ENCODE measurements at regions not wholly inside any gene's neighbourhood (a gene's known extent, or its start where the extent isn't known, plus 50 kb on each side); places are given as distances from the start of the nearest gene placed in this dataset.

GRCh38 chr5:3811116-3811515 is 215.5 kb downstream of the IRX1 start:
- H2AFZ ChIP-seq (ENCODE audit: low read depth), result no peak overlapping the region
- H3K4me1 ChIP-seq (ENCODE audit: low read depth, poor library complexity, severe bottlenecking), result no peaks in the 10 kb centered on the region
- no peak overlapping the region for H3K4me2 ChIP-seq
- TF ChIP-seq CTCF (conservative IDR thresholded peaks at IDR 0.05; ENCODE audit: low read depth, low read length), result no peak
- no peaks in the 10 kb centered on the region for H3K27me3 ChIP-seq (ENCODE audit: insufficient read depth, low read depth)
- no peaks in the 10 kb centered on the region for H3K36me3 ChIP-seq (ENCODE audit: insufficient read depth)
- no peak overlapping the region for H3K4me3 ChIP-seq (IDR thresholded peaks at IDR 0.05; ENCODE audit: insufficient read depth, low read depth, low read length)
- H4K20me1 ChIP-seq (ENCODE audit: insufficient read depth), result no peaks in the 10 kb centered on the region
- H3K9ac ChIP-seq, result no peak overlapping the region
- H3K79me2 ChIP-seq (ENCODE audit: insufficient read depth, low read depth), result no peaks in the 10 kb centered on the region
- H3K27ac ChIP-seq, result no peak overlapping the region

- Histone ChIP-seq H3K27ac (no peak overlapping the region), H3K4me2 (no peak overlapping the region), H3K4me1 (ENCODE audit: low read depth, poor library complexity, severe bottlenecking) (no peaks in the 10 kb centered on the region), H3K9ac (no peak overlapping the region), H3K27me3 (ENCODE audit: insufficient read depth, low read depth) (no peaks in the 10 kb centered on the region), H2AFZ (ENCODE audit: low read depth) (no peak overlapping the region), H3K4me3 (IDR thresholded peaks at IDR 0.05; ENCODE audit: insufficient read depth, low read depth, low read length) (no peak overlapping the region), H4K20me1 (ENCODE audit: insufficient read depth) (no peaks in the 10 kb centered on the region), H3K36me3 (ENCODE audit: insufficient read depth) (no peaks in the 10 kb centered on the region), H3K79me2 (ENCODE audit: insufficient read depth, low read depth) (no peaks in the 10 kb centered on the region)
- TF ChIP-seq CTCF (conservative IDR thresholded peaks at IDR 0.05; ENCODE audit: low read depth, low read length), result no peak
Measured at GRCh38 chr5:3818624-3819023, 223.0 kb downstream of the IRX1 start.

GRCh38 chr5:3825531-3826451 is 230.2 kb downstream of the IRX1 start:
- H4K20me1 ChIP-seq (ENCODE audit: insufficient read depth), result no peaks in the 10 kb centered on the region
- H3K4me1 ChIP-seq (ENCODE audit: low read depth, poor library complexity, severe bottlenecking), result no peaks in the 10 kb centered on the region
- H3K4me2 ChIP-seq, result no peak overlapping the region
- H3K27ac ChIP-seq, result no peak overlapping the region
- no peak overlapping the region for H3K4me3 ChIP-seq (IDR thresholded peaks at IDR 0.05; ENCODE audit: insufficient read depth, low read depth, low read length)
- TF ChIP-seq CTCF (conservative IDR thresholded peaks at IDR 0.05; ENCODE audit: low read depth, low read length), result no peak
- no peaks in the 10 kb centered on the region for H3K36me3 ChIP-seq (ENCODE audit: insufficient read depth)
- H3K9ac ChIP-seq, result no peak overlapping the region
- no peaks in the 10 kb centered on the region for H3K27me3 ChIP-seq (ENCODE audit: insufficient read depth, low read depth)
- no peaks in the 10 kb centered on the region for H3K79me2 ChIP-seq (ENCODE audit: insufficient read depth, low read depth)
- no peak overlapping the region for H2AFZ ChIP-seq (ENCODE audit: low read depth)

- no peaks in the 10 kb centered on the region for H3K36me3 ChIP-seq (ENCODE audit: insufficient read depth)
- H2AFZ ChIP-seq (ENCODE audit: low read depth), result no peak overlapping the region
- H3K9ac ChIP-seq, result no peak overlapping the region
- no peaks in the 10 kb centered on the region for H3K4me1 ChIP-seq (ENCODE audit: low read depth, poor library complexity, severe bottlenecking)
- no peaks in the 10 kb centered on the region for H3K27me3 ChIP-seq (ENCODE audit: insufficient read depth, low read depth)
- no peak overlapping the region for H3K27ac ChIP-seq
- no peaks in the 10 kb centered on the region for H3K79me2 ChIP-seq (ENCODE audit: insufficient read depth, low read depth)
- no peak overlapping the region for H3K4me3 ChIP-seq (IDR thresholded peaks at IDR 0.05; ENCODE audit: insufficient read depth, low read depth, low read length)
- no peak for TF ChIP-seq CTCF (conservative IDR thresholded peaks at IDR 0.05; ENCODE audit: low read depth, low read length)
- no peak overlapping the region for H3K4me2 ChIP-seq
- no peaks in the 10 kb centered on the region for H4K20me1 ChIP-seq (ENCODE audit: insufficient read depth)
Measured at GRCh38 chr5:3827624-3828023, 232.0 kb downstream of the IRX1 start.
